Stimulated activated CD4-positive, alpha-beta T cell treated with anti-CD3 and anti-CD28 coated beads, Interleukin-12 subunit alpha, Interleukin-12 subunit beta, amount 100 ng/mL, for 24 hours (primary cell): ENCODE measurements at regions not wholly inside any gene's neighbourhood (a gene's known extent, or its start where the extent isn't known, plus 50 kb on each side); places are given as distances from the start of the nearest gene placed in this dataset.

Experiments
- DNase-seq, 2 experiments: peaks; one replicate each; pipeline ENCODE4 v3.0.0-alpha.2; 2020; ENCODE audit warnings: low read depth in 2 of 2

GRCh38 chr2:42957861-42958301 is 165.5 kb upstream of the HAAO start:
- DNase-seq: no peak

- DNase-seq: no peak
Measured at GRCh38 chr2:42957109-42957860, 164.9 kb upstream of the HAAO start.

GRCh38 chr2:42954227-42954962 is 162.0 kb upstream of the HAAO start:
- DNase-seq: no peak

- no peak for DNase-seq
Measured at GRCh38 chr2:42953216-42953615, 160.8 kb upstream of the HAAO start.

- no peak for DNase-seq
Measured at GRCh38 chr2:42951263-42951938, 159.0 kb upstream of the HAAO start.

GRCh38 chr2:42949125-42949524 is 156.7 kb upstream of the HAAO start:
- no peak for DNase-seq

GRCh38 chr2:42947809-42948600 is 155.6 kb upstream of the HAAO start:
- DNase-seq: no peak

GRCh38 chr2:42944779-42945415 is 152.5 kb upstream of the HAAO start:
- no peak for DNase-seq

GRCh38 chr2:42942990-42943493 is 150.7 kb upstream of the HAAO start:
- no peak for DNase-seq

GRCh38 chr2:42942214-42942989 is 150.0 kb upstream of the HAAO start:
- no peak for DNase-seq

- no peak for DNase-seq
Measured at GRCh38 chr2:42941633-42942176, 149.3 kb upstream of the HAAO start.

GRCh38 chr2:42939411-42940206 is 147.2 kb upstream of the HAAO start:
- DNase-seq: no peak

- DNase-seq: no peak
Measured at GRCh38 chr2:42938671-42939370, 146.4 kb upstream of the HAAO start.

GRCh38 chr2:42937171-42937875 is 144.9 kb upstream of the HAAO start:
- DNase-seq: no peak

GRCh38 chr2:42935692-42936671 is 143.6 kb upstream of the HAAO start:
- DNase-seq: no peak

GRCh38 chr2:42934580-42935186 is 142.3 kb upstream of the HAAO start:
- DNase-seq: no peak
